ENCODE measurements at regions not wholly inside any gene's neighbourhood (a gene's known extent, or its start where the extent isn't known, plus 50 kb on each side); places are given as distances from the start of the nearest gene placed in this dataset.

DNA sequence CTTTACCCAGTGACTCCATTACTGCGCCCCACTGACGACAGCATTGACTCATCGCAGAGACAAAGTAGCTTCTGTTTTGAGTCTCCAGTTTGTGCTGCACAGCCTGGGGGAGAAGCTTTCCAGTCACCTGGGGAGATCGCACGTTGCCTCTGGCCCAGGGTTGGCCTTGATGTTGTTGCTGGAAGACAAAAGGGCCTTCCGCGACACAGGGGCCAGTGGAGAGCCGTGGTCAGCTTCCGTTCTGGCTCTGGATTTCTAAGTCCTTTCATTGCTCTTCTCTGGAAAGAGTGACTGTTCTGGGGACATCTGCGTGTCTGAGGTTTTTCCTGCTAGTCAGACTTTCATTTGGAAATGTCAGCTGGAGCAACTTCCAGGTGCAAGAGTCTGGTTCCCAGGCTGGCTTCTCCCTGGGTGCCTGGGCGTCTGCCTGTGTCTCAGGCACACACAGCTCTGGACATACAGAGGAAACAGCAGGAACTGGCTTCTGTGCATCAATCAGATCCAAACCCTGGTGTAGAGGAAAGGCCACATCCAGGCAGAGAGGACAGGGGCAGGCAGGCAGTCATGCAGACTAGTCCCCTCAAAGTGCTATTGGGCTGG lies 257.0 kb downstream of the SIPA1L2 start:
- no peak for DNase-seq
- no peaks in the 10 kb centered on the region for H3K4me1 ChIP-seq (ENCODE audit: control insufficient read depth, insufficient read depth, low read length, poor library complexity, severe bottlenecking)
- no peak overlapping the region for H3K4me3 ChIP-seq (ENCODE audit: insufficient read depth, low read depth, low read length, poor library complexity, severe bottlenecking)
- no peak overlapping the region for H3K27ac ChIP-seq (ENCODE audit: insufficient read depth, low read length, poor library complexity, severe bottlenecking)
- H3K27me3 ChIP-seq (replicated peaks; ENCODE audit: control insufficient read depth, insufficient read depth, low read length, poor library complexity, severe bottlenecking): no peaks in the 10 kb centered on the region
- no peaks in the 10 kb centered on the region for H3K36me3 ChIP-seq (ENCODE audit: control insufficient read depth, insufficient read depth, low read length)
- no peaks in the 10 kb centered on the region for H3K9me3 ChIP-seq (ENCODE audit: control insufficient read depth, low read length)

DNA sequence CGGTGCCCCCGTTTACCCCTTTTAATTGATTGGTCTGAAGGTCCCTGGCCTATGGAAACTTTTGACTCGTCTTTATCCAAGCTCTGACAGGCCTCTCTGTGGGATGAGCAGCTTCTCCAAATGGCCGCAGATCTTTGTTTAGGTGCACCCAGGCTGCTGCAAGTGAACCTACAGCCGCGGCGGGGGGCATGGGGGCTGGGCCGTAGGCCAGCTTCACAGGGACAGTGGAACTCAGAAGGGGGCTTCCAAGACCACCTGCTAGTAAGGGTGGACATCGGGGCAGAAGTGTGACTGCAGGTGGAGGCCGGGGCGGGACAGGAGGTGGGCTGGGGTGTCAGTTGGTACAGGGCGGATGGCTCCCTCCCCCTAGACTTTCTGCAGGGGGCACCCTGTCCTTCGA lies 257.5 kb downstream of the SIPA1L2 start:
- Histone ChIP-seq H3K36me3 (ENCODE audit: control insufficient read depth, insufficient read depth, low read length) (no peaks in the 10 kb centered on the region), H3K4me1 (ENCODE audit: control insufficient read depth, insufficient read depth, low read length, poor library complexity, severe bottlenecking) (no peaks in the 10 kb centered on the region), H3K4me3 (ENCODE audit: insufficient read depth, low read depth, low read length, poor library complexity, severe bottlenecking) (no peak overlapping the region), H3K27ac (ENCODE audit: insufficient read depth, low read length, poor library complexity, severe bottlenecking) (no peak overlapping the region), H3K9me3 (ENCODE audit: control insufficient read depth, low read length) (no peaks in the 10 kb centered on the region), H3K27me3 (replicated peaks; ENCODE audit: control insufficient read depth, insufficient read depth, low read length, poor library complexity, severe bottlenecking) (no peaks in the 10 kb centered on the region)
- no peak for DNase-seq

DNA sequence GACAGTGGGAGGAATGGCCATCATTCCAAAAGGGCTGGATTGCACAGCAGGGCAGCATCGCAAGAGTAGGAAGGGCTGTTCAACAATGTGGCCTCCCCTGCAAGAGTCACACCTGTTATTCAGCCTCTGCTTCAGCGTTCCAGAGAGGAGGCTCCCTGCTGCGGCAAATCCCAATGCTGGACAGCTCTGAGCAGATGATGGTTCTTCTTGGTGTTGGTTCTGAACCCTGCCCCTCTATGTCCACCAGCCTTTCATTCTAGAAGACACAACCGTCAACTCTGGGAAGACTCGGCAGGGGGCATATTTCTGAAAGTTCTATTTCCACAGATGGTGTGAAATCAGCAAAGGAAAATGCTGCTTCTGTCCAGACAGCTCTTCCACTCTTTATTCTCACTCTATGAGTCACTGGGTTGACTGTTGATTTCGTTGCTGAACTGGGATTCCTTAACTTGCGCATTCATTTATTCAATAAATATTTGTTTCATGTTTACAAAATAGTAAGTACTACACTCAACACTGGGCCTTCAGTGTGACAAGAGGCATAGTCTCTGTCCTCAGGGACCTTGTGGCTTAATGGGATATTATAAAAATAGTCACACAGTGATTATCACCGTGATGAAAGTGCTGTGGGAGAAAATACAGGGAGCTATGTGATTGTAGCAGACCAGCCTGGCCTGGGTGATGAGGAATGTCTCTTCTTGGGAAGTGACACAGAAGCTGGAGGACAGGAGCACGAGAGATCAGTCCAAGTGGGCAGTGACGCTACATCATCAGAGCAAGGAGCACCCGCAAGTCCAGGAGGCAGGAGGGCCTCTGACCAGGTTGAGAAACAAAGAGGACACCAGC lies 260.3 kb downstream of the SIPA1L2 start:
- no peak for DNase-seq
- Histone ChIP-seq H3K4me3 (ENCODE audit: insufficient read depth, low read depth, low read length, poor library complexity, severe bottlenecking) (no peak overlapping the region), H3K27ac (ENCODE audit: insufficient read depth, low read length, poor library complexity, severe bottlenecking) (no peak overlapping the region), H3K9me3 (ENCODE audit: control insufficient read depth, low read length) (no peaks in the 10 kb centered on the region), H3K4me1 (ENCODE audit: control insufficient read depth, insufficient read depth, low read length, poor library complexity, severe bottlenecking) (no peaks in the 10 kb centered on the region), H3K36me3 (ENCODE audit: control insufficient read depth, insufficient read depth, low read length) (no peaks in the 10 kb centered on the region), H3K27me3 (replicated peaks; ENCODE audit: control insufficient read depth, insufficient read depth, low read length, poor library complexity, severe bottlenecking) (no peaks in the 10 kb centered on the region)

DNA sequence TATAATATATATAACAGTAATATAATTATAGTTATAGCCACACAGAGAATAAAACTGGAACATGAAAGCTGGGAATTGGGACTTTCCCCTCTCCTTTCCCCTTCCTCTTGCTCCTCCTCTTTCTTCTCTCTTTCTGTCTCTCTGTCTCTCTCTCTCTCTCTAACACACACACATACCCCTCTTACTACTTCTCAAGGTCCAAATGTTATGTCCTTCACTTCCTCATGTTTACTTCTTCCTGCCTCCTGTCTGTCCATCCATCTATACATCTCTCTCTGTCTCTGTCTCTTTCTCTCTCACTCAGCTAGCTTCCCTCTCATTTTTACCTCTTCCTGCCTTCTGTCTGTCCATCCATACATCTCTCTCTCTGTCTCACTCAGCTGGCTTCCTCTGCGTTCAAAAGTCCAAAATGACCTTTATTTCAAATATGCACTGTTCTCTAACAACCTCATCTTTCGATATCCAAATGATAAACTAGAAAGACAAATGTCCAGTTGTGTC lies 261.1 kb downstream of the SIPA1L2 start:
- DNase-seq: no peak
- no peaks in the 10 kb centered on the region for H3K4me1 ChIP-seq (ENCODE audit: control insufficient read depth, insufficient read depth, low read length, poor library complexity, severe bottlenecking)
- H3K27ac ChIP-seq (ENCODE audit: insufficient read depth, low read length, poor library complexity, severe bottlenecking): no peak overlapping the region
- no peaks in the 10 kb centered on the region for H3K9me3 ChIP-seq (ENCODE audit: control insufficient read depth, low read length)
- H3K36me3 ChIP-seq (ENCODE audit: control insufficient read depth, insufficient read depth, low read length): no peaks in the 10 kb centered on the region
- H3K27me3 ChIP-seq (replicated peaks; ENCODE audit: control insufficient read depth, insufficient read depth, low read length, poor library complexity, severe bottlenecking): no peaks in the 10 kb centered on the region
- no peak overlapping the region for H3K4me3 ChIP-seq (ENCODE audit: insufficient read depth, low read depth, low read length, poor library complexity, severe bottlenecking)

DNA sequence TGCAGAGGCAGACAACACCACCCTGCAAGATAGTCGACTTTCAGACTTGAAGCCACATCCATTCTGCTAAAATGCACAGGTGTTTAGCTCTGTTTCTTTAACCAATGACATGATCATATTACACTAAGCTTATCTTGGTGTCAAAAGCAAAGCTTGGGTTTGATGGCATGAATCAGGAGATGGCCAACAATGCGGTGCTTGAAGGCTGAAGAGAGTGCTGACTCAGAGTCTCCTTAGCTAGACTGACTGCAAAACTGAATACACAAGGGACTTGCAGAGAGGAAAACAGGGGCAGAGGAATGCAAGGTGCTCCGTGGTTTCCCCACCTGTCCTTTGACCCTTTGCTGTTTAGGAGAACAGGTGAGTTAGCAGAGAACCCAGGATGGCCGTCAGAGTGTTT lies 262.6 kb downstream of the SIPA1L2 start:
- no peak overlapping the region for H3K27ac ChIP-seq (ENCODE audit: insufficient read depth, low read length, poor library complexity, severe bottlenecking)
- H3K36me3 ChIP-seq (ENCODE audit: control insufficient read depth, insufficient read depth, low read length): no peaks in the 10 kb centered on the region
- DNase-seq: no peak
- H3K9me3 ChIP-seq (ENCODE audit: control insufficient read depth, low read length): no peaks in the 10 kb centered on the region
- no peaks in the 10 kb centered on the region for H3K27me3 ChIP-seq (replicated peaks; ENCODE audit: control insufficient read depth, insufficient read depth, low read length, poor library complexity, severe bottlenecking)
- H3K4me3 ChIP-seq (ENCODE audit: insufficient read depth, low read depth, low read length, poor library complexity, severe bottlenecking): no peak overlapping the region
- H3K4me1 ChIP-seq (ENCODE audit: control insufficient read depth, insufficient read depth, low read length, poor library complexity, severe bottlenecking): no peaks in the 10 kb centered on the region

DNA sequence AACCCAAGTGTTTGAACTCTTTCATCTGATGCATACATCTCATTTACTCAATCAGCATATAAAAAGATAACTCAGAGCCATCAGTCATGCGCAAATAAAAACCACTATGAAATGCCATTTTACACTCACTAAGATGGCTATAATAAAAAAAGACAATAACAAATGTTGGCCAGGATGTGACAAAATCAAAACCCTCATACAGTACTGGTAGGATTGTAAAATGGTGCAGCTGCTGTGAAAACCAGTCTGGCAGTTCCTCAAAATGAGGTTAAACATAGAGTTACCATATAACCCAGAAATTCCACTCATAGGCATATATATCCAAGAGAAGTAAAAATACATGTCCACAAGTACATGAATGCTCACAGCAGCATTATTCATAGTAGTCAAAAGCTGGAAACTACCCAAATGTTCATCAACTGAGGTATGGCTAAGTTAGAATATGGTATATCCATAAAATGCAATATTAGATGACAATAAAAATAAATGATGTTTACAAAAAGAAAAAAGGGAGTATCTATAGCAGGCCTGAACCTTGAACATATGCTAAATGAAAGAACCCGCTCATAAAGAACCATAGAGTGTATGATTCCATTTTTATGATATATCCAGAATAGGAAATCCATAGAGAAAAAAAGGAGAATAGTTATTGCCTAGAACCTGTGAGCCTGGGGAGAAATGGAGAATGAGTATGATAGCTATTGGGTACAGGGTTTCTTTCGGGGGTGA lies 265.1 kb downstream of the SIPA1L2 start:
- H3K4me3 ChIP-seq (ENCODE audit: insufficient read depth, low read depth, low read length, poor library complexity, severe bottlenecking): no peak overlapping the region
- H3K27me3 ChIP-seq (replicated peaks; ENCODE audit: control insufficient read depth, insufficient read depth, low read length, poor library complexity, severe bottlenecking): no peaks in the 10 kb centered on the region
- no peak overlapping the region for H3K27ac ChIP-seq (ENCODE audit: insufficient read depth, low read length, poor library complexity, severe bottlenecking)
- DNase-seq: no peak
- no peaks in the 10 kb centered on the region for H3K9me3 ChIP-seq (ENCODE audit: control insufficient read depth, low read length)
- H3K4me1 ChIP-seq (ENCODE audit: control insufficient read depth, insufficient read depth, low read length, poor library complexity, severe bottlenecking): no peaks in the 10 kb centered on the region
- H3K36me3 ChIP-seq (ENCODE audit: control insufficient read depth, insufficient read depth, low read length): no peaks in the 10 kb centered on the region

DNA sequence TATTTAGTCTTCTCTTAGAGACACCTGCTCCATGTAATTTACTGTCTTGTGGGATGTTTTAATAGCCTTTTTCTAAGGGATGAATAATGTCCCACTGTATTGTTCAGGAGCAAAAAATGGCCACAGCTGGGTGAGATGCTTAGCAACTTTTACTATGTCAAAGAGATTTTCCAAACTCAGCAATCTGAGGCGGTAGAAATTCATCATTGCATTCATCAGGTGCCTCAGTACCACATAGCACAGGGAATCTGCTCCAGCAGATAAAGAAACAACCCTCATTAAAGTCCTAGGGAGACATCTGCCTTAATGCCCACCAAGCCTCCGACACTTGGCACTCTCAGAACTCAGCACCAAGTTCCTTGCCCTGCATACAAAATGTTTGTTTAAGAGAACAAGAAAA lies 266.9 kb downstream of the SIPA1L2 start:
- Histone ChIP-seq H3K27ac (ENCODE audit: insufficient read depth, low read length, poor library complexity, severe bottlenecking) (no peak overlapping the region), H3K9me3 (ENCODE audit: control insufficient read depth, low read length) (no peaks in the 10 kb centered on the region), H3K4me3 (ENCODE audit: insufficient read depth, low read depth, low read length, poor library complexity, severe bottlenecking) (no peak overlapping the region), H3K36me3 (ENCODE audit: control insufficient read depth, insufficient read depth, low read length) (no peaks in the 10 kb centered on the region), H3K4me1 (ENCODE audit: control insufficient read depth, insufficient read depth, low read length, poor library complexity, severe bottlenecking) (no peaks in the 10 kb centered on the region), H3K27me3 (replicated peaks; ENCODE audit: control insufficient read depth, insufficient read depth, low read length, poor library complexity, severe bottlenecking) (no peaks in the 10 kb centered on the region)
- no peak for DNase-seq

DNA sequence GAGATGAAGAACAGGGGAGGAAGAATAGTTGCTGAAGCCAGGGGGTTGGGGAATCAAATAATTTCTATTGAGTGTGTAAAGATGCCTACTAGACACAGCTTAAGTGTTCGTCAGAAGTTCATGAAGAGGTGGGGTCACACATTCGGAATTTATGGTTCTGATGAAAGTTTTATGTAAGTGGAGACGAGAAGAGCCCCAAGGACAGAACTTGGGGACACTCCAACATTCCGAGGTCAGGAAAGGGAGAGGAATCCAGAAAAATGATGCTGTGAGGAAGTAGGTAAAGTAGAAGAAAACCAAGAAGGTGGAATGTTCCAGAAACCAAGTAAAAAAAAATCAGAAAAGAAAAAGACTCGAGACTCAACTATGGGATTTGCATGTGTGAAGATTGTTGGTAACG lies 272.5 kb downstream of the SIPA1L2 start:
- no peaks in the 10 kb centered on the region for H3K36me3 ChIP-seq (ENCODE audit: control insufficient read depth, insufficient read depth, low read length)
- no peaks in the 10 kb centered on the region for H3K9me3 ChIP-seq (ENCODE audit: control insufficient read depth, low read length)
- no peaks in the 10 kb centered on the region for H3K27me3 ChIP-seq (replicated peaks; ENCODE audit: control insufficient read depth, insufficient read depth, low read length, poor library complexity, severe bottlenecking)
- H3K4me3 ChIP-seq (ENCODE audit: insufficient read depth, low read depth, low read length, poor library complexity, severe bottlenecking): no peak overlapping the region
- H3K27ac ChIP-seq (ENCODE audit: insufficient read depth, low read length, poor library complexity, severe bottlenecking): no peak overlapping the region
- H3K4me1 ChIP-seq (ENCODE audit: control insufficient read depth, insufficient read depth, low read length, poor library complexity, severe bottlenecking): no peaks in the 10 kb centered on the region
- no peak for DNase-seq

DNA sequence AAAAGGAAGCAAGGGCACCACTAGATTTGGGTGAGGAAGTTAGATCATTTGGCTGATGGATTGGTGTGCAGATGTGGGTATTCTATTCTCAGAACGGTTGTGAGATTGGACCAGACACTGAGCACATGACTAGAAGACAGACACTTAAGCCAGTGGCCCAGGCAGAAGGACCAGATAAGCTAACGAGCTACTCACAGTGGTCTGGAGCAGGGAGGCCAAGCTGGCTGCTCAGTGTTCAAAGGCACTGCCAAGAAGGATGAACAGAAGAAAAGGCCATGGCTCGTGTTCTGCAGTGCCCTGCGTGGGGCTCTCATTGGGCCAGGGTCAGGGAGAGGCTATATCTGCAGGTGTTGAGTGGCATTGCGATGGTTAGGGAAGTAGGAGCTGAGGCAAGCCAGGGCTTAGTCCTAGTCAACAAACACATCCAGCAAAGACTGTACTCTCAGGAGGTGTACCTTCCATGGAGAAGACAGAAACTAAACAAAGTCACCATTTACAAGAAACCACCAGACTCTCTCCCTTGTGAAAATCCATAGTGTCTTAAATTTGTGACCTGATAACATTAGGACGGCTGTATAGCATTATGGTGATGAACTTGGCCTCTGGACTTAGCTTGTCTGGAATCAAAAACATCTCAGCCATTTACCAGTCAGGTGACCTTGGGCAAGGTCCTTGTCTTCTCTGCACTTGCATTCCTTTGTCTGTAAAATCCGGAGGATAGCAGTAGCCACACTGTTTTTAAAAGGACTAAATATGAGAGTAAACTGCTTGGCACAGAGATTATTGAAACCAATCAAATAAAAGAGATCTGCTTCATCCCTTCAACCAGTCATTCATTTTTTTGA lies 274.5 kb downstream of the SIPA1L2 start:
- Histone ChIP-seq H3K27ac (ENCODE audit: insufficient read depth, low read length, poor library complexity, severe bottlenecking) (no peak overlapping the region), H3K4me3 (ENCODE audit: insufficient read depth, low read depth, low read length, poor library complexity, severe bottlenecking) (no peak overlapping the region), H3K27me3 (replicated peaks; ENCODE audit: control insufficient read depth, insufficient read depth, low read length, poor library complexity, severe bottlenecking) (no peaks in the 10 kb centered on the region), H3K9me3 (ENCODE audit: control insufficient read depth, low read length) (no peaks in the 10 kb centered on the region), H3K4me1 (ENCODE audit: control insufficient read depth, insufficient read depth, low read length, poor library complexity, severe bottlenecking) (no peaks in the 10 kb centered on the region), H3K36me3 (ENCODE audit: control insufficient read depth, insufficient read depth, low read length) (no peaks in the 10 kb centered on the region)
- no peak for DNase-seq
